ENCODE measurements at regions not wholly inside any gene's neighbourhood (a gene's known extent, or its start where the extent isn't known, plus 50 kb on each side); places are given as distances from the start of the nearest gene placed in this dataset.

- Histone ChIP-seq H3K9me2 (ENCODE audit: insufficient read depth, low read length) (no peaks in the 10 kb centered on the region), H3K27me3 (ENCODE audit: insufficient read depth, low read depth, low read length) (no peaks in the 10 kb centered on the region), H3K4me3 (ENCODE audit: low read length) (no peak overlapping the region), H3K79me2 (replicated peaks; ENCODE audit: insufficient read depth, low read length) (no peaks in the 10 kb centered on the region), H2AFZ (ENCODE audit: low read depth, low read length) (no peak overlapping the region), H3K9ac (ENCODE audit: low read length) (no peak overlapping the region), H3K4me2 (ENCODE audit: low read length) (no peak overlapping the region), H3F3A (ENCODE audit: insufficient read depth, low read length, poor library complexity, severe bottlenecking) (no peaks in the 10 kb centered on the region), H4K20me1 (ENCODE audit: insufficient read depth) (no peaks in the 10 kb centered on the region), H3K9me3 (ENCODE audit: low read length) (no peaks in the 10 kb centered on the region), H3K36me3 (ENCODE audit: insufficient read depth, low read length) (no peaks in the 10 kb centered on the region), H3K27ac (ENCODE audit: low read length) (no peak overlapping the region)
- TF ChIP-seq SMC3 (conservative IDR thresholded peaks at IDR 0.05; ENCODE audit: poor library complexity): no peak
- TF ChIP-seq TAF1 (IDR thresholded peaks at IDR 0.05; ENCODE audit: low read depth): no peak
- no peak for TF ChIP-seq MXI1 (conservative IDR thresholded peaks at IDR 0.05; ENCODE audit: poor library complexity, severe bottlenecking)
- TF ChIP-seq CTCF (IDR thresholded peaks at IDR 0.05; ENCODE audit: poor library complexity, severe bottlenecking): no peak
Observed at GRCh38 chr2:16285813-16286510, 345.6 kb downstream of the MYCN start.

DNA sequence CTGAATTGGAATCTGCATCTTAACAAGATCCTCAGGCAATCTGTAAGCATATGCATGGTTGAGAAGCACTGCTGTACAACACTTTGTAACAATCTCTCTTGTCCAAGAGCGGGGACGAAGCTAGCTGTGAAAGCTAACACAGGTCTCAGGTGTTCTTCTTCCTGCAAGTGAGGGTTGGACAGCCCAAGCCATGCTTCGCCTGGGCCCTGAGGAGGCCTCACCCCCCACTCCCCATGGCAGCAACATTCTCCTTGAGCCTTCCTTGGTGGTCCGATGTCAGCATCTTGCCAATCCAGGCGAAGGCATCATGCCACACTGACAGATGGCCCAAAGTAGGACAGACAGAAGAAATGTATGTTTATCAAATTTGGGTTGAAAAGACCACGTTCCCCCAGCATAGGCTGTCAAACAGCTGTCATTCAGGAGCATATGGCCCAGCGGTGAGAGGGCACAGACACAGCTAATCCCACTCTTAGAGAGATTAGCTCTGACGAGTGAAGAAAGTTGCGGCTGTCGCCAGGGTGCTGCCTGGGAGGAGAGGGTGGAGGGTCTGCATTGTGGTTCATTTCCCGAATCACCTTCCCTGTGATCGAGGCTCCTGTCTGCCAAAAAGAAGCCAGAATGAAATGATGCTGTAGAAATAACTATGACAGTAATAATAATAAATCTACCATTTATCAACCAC lies 344.7 kb downstream of the MYCN start:
- Histone ChIP-seq H3F3A (ENCODE audit: insufficient read depth, low read length, poor library complexity, severe bottlenecking) (no peaks in the 10 kb centered on the region), H3K4me3 (ENCODE audit: low read length) (no peak overlapping the region), H3K36me3 (ENCODE audit: insufficient read depth, low read length) (no peaks in the 10 kb centered on the region), H3K9me2 (ENCODE audit: insufficient read depth, low read length) (no peaks in the 10 kb centered on the region), H3K4me2 (ENCODE audit: low read length) (no peak overlapping the region), H4K20me1 (ENCODE audit: insufficient read depth) (no peaks in the 10 kb centered on the region), H3K27ac (ENCODE audit: low read length) (no peak overlapping the region), H3K9ac (ENCODE audit: low read length) (no peak overlapping the region), H3K79me2 (replicated peaks; ENCODE audit: insufficient read depth, low read length) (no peaks in the 10 kb centered on the region), H2AFZ (ENCODE audit: low read depth, low read length) (no peak overlapping the region), H3K9me3 (ENCODE audit: low read length) (no peaks in the 10 kb centered on the region), H3K27me3 (ENCODE audit: insufficient read depth, low read depth, low read length) (no peaks in the 10 kb centered on the region)
- TF ChIP-seq MXI1 (conservative IDR thresholded peaks at IDR 0.05; ENCODE audit: poor library complexity, severe bottlenecking) (no peak), RAD21 (conservative IDR thresholded peaks at IDR 0.05) (no peak), POLR2AphosphoS5 (IDR thresholded peaks at IDR 0.05) (no peak)

GRCh38 chr2:16283071-16283850 lies 342.9 kb downstream of the MYCN start:
- Histone ChIP-seq H3K9ac (ENCODE audit: low read length) (no peak overlapping the region), H3K9me2 (ENCODE audit: insufficient read depth, low read length) (no peaks in the 10 kb centered on the region), H3K4me2 (ENCODE audit: low read length) (no peak overlapping the region), H3K27ac (ENCODE audit: low read length) (no peak overlapping the region), H4K20me1 (ENCODE audit: insufficient read depth) (no peaks in the 10 kb centered on the region), H3K9me3 (ENCODE audit: low read length) (no peaks in the 10 kb centered on the region), H3K27me3 (ENCODE audit: insufficient read depth, low read depth, low read length) (no peaks in the 10 kb centered on the region), H3K79me2 (replicated peaks; ENCODE audit: insufficient read depth, low read length) (no peaks in the 10 kb centered on the region), H3F3A (ENCODE audit: insufficient read depth, low read length, poor library complexity, severe bottlenecking) (no peaks in the 10 kb centered on the region), H2AFZ (ENCODE audit: low read depth, low read length) (no peak overlapping the region), H3K36me3 (ENCODE audit: insufficient read depth, low read length) (no peaks in the 10 kb centered on the region), H3K4me3 (ENCODE audit: low read length) (no peak overlapping the region)
- TF ChIP-seq, protein P1, sequence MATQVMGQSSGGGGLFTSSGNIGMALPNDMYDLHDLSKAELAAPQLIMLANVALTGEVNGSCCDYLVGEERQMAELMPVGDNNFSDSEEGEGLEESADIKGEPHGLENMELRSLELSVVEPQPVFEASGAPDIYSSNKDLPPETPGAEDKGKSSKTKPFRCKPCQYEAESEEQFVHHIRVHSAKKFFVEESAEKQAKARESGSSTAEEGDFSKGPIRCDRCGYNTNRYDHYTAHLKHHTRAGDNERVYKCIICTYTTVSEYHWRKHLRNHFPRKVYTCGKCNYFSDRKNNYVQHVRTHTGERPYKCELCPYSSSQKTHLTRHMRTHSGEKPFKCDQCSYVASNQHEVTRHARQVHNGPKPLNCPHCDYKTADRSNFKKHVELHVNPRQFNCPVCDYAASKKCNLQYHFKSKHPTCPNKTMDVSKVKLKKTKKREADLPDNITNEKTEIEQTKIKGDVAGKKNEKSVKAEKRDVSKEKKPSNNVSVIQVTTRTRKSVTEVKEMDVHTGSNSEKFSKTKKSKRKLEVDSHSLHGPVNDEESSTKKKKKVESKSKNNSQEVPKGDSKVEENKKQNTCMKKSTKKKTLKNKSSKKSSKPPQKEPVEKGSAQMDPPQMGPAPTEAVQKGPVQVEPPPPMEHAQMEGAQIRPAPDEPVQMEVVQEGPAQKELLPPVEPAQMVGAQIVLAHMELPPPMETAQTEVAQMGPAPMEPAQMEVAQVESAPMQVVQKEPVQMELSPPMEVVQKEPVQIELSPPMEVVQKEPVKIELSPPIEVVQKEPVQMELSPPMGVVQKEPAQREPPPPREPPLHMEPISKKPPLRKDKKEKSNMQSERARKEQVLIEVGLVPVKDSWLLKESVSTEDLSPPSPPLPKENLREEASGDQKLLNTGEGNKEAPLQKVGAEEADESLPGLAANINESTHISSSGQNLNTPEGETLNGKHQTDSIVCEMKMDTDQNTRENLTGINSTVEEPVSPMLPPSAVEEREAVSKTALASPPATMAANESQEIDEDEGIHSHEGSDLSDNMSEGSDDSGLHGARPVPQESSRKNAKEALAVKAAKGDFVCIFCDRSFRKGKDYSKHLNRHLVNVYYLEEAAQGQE (IDR thresholded peaks at IDR 0.05; ENCODE audit: borderline replicate concordance): no peak
- TF ChIP-seq POLR2AphosphoS5 (IDR thresholded peaks at IDR 0.05): no peak
- TF ChIP-seq EP300 (conservative IDR thresholded peaks at IDR 0.05; ENCODE audit: poor library complexity, severe bottlenecking): no peak
- TF ChIP-seq EZH2 (IDR thresholded peaks at IDR 0.05; ENCODE audit: borderline replicate concordance, insufficient read depth, low read length, poor library complexity, severe bottlenecking): no peak
- no peak for TF ChIP-seq TAF1 (IDR thresholded peaks at IDR 0.05; ENCODE audit: low read depth)
- no peak for TF ChIP-seq MXI1 (conservative IDR thresholded peaks at IDR 0.05; ENCODE audit: poor library complexity, severe bottlenecking)
- TF ChIP-seq SMC3 (conservative IDR thresholded peaks at IDR 0.05; ENCODE audit: poor library complexity): no peak
- no peak for TF ChIP-seq RAD21 (conservative IDR thresholded peaks at IDR 0.05)
